Activated CD8-positive, alpha-beta T cell treated with anti-CD3 and anti-CD28 coated beads, Interleukin-2, amount 10 ng/mL, durations not matched to agents 7 days and 5 days (primary cell): ENCODE measurements at regions not wholly inside any gene's neighbourhood (a gene's known extent, or its start where the extent isn't known, plus 50 kb on each side); places are given as distances from the start of the nearest gene placed in this dataset.

Source experiments
- ATAC-seq: fragments of 150-1000 bp; cut with Tn5 transposase; one replicate; pipeline ENCODE4 v1.10.0; 2021; ENCODE audit warnings: moderate library complexity
- CTCF ChIA-PET: fragments of 350-600 bp; sonication (Branson Sonifier 250); formaldehyde crosslinking; loops from one replicate; lab custom pipeline; 2021; ENCODE audit warnings: antibody characterized with exemption; lab: Charles Lee
- POLR2A ChIA-PET: fragments of 350-600 bp; sonication (Branson Sonifier 250); formaldehyde crosslinking; loops from one replicate; lab custom pipeline; 2021; ENCODE audit warnings: antibody characterized with exemption; lab: Charles Lee
- DNase-seq: peaks from one replicate; pipeline ENCODE4 v3.0.0-alpha.2; 2020
- H3K27ac Mint-ChIP-seq: one replicate; pipeline ENCODE4 v1.8.0; 2021; ENCODE audit warnings: mild to moderate bottlenecking, mixed read lengths
- H3K27me3 Mint-ChIP-seq: one replicate; pipeline ENCODE4 v1.8.0; 2021; ENCODE audit warnings: low read depth, mixed read lengths
- H3K36me3 Mint-ChIP-seq: one replicate; pipeline ENCODE4 v1.8.0; 2021; ENCODE audit warnings: low read depth, mixed read lengths
- H3K4me1 Mint-ChIP-seq: one replicate; pipeline ENCODE4 v1.8.0; 2021; ENCODE audit warnings: low read depth, mixed read lengths
- H3K4me3 Mint-ChIP-seq: one replicate; pipeline ENCODE4 v1.8.0; 2021; ENCODE audit warnings: mild to moderate bottlenecking, mixed read lengths
- H3K9me3 Mint-ChIP-seq: one replicate; pipeline ENCODE4 v1.8.0; 2022; ENCODE audit warnings: mixed read lengths; ENCODE audit not compliant: insufficient read depth

DNA sequence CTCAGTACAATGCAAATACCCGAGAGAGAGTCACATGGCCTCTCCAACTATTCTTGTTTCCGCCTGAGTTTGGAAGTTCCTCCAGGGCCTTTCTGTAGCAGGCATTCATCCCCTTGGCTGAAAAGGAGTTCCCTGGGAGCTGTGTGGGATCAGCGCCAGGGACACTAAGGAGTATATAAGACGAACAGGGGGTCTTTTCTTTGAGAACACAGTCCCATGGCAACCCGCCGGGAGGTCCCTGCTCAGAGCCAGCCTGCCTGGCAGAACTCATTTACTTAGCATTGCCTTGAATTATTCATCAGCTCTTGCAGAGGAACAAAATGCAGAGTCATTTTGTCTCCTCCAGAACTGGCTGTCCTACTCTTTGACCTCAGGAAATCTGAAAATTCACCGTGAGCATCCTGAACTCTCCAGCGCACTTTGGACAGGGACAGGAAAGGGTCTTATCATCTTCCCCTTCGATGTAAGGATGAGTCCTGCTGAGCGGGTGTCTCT lies 120.4 kb upstream of the OSMR start:
- no peaks in the 10 kb centered on the region for H3K36me3 Mint-ChIP-seq
- ATAC-seq (no peak), DNase-seq (no peak)
- ChIA-PET CTCF (no interaction called here), POLR2A (no interaction called here)
- H3K27ac Mint-ChIP-seq, result no peak overlapping the region
- H3K4me3 Mint-ChIP-seq, result no peak overlapping the region
- no peaks in the 10 kb centered on the region for H3K4me1 Mint-ChIP-seq
- no peaks in the 10 kb centered on the region for H3K9me3 Mint-ChIP-seq
- peaks cover 5% of the 10 kb centered on the region for H3K27me3 Mint-ChIP-seq

DNA sequence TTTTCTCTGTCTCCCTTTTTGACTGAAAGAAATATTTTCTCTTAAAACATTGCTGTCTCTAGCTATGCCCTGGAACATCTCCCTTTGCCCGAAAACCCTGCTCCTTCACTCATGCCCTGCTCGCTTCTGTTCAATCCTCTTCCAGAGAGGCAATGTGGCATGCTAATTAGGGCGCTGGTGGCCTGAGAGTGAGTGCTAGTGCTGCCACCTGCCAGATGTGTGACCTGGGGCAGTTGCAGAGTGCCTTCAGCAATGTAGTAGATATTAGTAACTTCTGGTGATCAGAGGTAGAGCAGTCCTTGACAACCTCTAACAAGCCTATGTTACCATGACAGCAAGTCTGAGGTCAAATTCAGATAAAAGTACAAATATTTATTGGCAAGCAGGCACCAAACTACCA lies 119.5 kb upstream of the OSMR start:
- POLR2A ChIA-PET, result no interaction called here
- H3K27ac Mint-ChIP-seq, result no peak overlapping the region
- no peaks in the 10 kb centered on the region for H3K4me1 Mint-ChIP-seq
- CTCF ChIA-PET, result no interaction called here
- no peak overlapping the region for H3K4me3 Mint-ChIP-seq
- no peaks in the 10 kb centered on the region for H3K9me3 Mint-ChIP-seq
- ATAC-seq (no peak), DNase-seq (no peak)
- no peaks in the 10 kb centered on the region for H3K27me3 Mint-ChIP-seq
- no peaks in the 10 kb centered on the region for H3K36me3 Mint-ChIP-seq

DNA sequence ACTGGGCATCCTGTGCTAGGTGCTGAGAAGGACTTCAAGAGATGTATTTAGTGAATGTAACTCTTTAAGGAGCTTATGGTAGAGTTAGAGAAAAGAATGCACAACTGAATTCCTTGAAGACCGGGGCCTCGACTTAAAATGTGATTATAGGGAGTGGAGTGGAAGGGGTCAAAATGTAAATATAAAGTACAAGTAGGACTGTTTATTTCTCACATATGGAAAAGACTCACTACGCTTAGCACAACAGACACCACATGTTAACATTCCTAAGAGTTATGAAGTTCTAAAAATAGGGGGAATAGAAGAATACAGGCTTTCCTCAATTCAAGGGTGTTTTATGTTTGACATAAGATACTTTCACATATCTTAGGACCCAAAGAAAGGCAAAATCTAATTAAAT lies 117.8 kb upstream of the OSMR start:
- Mint-ChIP-seq H3K27ac (no peak overlapping the region), H3K36me3 (no peaks in the 10 kb centered on the region), H3K4me3 (no peak overlapping the region), H3K4me1 (no peaks in the 10 kb centered on the region), H3K27me3 (no peaks in the 10 kb centered on the region), H3K9me3 (no peaks in the 10 kb centered on the region)
- ATAC-seq, result no peak
- no peak for DNase-seq
- POLR2A ChIA-PET, result no interaction called here
- CTCF ChIA-PET, result no interaction called here

DNA sequence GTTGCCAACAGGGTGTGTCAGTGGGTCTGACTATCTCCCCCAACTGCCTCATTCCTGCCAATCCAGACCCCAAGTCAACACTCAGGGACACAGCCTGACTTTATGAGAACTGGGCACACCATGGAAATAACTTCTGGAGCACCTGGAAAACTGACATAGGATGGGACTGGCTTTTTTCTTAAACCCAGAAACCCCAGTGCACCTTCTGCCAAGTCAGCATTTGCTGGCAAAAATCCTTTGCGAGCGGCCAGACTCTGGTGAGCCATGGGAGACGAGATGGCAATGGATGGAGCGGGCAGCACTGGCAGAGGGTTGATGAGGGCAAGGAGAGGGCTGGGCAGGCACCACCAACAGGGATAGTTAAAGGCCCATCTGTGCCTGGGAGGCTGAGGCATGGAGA lies 114.4 kb upstream of the OSMR start:
- no peak for ATAC-seq

DNA sequence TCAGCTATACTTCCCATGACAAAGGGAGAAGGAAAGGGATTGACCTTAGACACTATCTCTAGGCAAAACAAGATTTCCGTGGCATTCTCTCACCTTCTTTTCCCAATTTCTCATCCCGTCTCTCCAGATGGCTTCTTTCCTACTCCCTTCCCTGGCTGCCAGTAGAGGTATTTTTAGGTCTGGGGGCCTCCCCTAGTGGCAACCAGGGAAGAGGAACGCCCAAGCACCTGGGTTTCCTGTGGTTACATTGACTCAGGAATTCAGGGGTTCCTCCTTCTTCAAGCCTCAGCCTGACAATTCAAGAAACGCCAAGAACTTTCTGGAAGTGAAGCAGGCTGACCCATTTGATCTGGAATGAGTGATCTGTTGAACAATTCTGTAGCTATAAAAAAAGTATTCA lies 111.5 kb upstream of the OSMR start:
- no peak overlapping the region for H3K27ac Mint-ChIP-seq
- no peaks in the 10 kb centered on the region for H3K27me3 Mint-ChIP-seq
- H3K4me3 Mint-ChIP-seq, result no peak overlapping the region
- ChIA-PET CTCF (no interaction called here), POLR2A (no interaction called here)
- no peak for DNase-seq
- H3K36me3 Mint-ChIP-seq, result no peaks in the 10 kb centered on the region
- ATAC-seq, result no peak
- H3K4me1 Mint-ChIP-seq, result no peaks in the 10 kb centered on the region
- no peaks in the 10 kb centered on the region for H3K9me3 Mint-ChIP-seq

More for the DNA sequence above, 114.4 kb upstream of the OSMR start:
- no peak overlapping the region for H3K4me3 Mint-ChIP-seq
- H3K4me1 Mint-ChIP-seq, result no peaks in the 10 kb centered on the region
- H3K9me3 Mint-ChIP-seq, result no peaks in the 10 kb centered on the region
- ChIA-PET CTCF (no interaction called here), POLR2A (no interaction called here)
- DNase-seq, result no peak
- H3K27me3 Mint-ChIP-seq, result no peaks in the 10 kb centered on the region
- H3K36me3 Mint-ChIP-seq, result no peaks in the 10 kb centered on the region
- no peak overlapping the region for H3K27ac Mint-ChIP-seq

DNA sequence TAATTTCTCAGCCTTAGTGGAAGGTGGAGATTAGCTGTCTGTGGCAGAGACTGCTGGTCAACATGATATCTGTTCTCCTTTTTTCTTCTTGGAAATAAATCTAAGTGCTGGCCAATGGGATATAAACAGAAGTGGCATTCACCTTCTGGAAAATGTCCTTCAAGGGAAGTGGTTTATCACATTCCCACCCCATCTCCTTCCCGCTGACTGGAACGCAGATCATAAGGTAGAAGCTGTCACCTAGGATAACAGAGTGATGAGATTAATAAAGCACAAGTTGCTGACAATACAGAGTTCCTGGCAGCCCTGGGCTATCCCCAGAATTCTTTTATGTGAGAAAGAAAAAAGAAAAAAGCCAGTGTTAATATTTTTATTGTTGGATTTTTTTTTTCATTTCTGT lies 109.7 kb upstream of the OSMR start:
- DNase-seq, result no peak
- Mint-ChIP-seq H3K27ac (no peak overlapping the region), H3K27me3 (no peaks in the 10 kb centered on the region), H3K4me3 (no peak overlapping the region), H3K4me1 (no peaks in the 10 kb centered on the region), H3K36me3 (no peaks in the 10 kb centered on the region), H3K9me3 (no peaks in the 10 kb centered on the region)
- CTCF ChIA-PET, result interaction anchor here (1.0 kb wide), 1 partner anchor 640 kb away, joined by 3 read pairs; no protein-coding TSS in a partner anchor
- no peak for ATAC-seq
- POLR2A ChIA-PET, result no interaction called here

DNA sequence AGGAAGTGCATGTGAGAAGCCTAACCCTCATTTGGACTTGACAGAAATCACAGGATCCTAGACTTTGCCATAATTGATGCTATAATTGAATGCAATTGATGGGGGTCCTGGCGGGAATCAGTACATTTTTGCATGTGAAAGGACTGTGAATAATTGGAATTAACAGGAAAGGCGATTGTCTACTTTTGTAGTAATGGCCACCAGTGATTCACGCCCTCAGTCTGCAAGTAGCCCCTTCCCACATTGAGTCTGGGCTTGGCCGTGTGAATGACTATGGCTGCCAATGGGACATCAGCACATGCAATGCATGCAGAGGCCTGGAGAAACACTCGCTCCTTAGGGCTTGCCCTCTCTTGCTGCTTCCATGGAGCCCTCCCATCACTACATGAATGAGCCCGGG lies 107.8 kb upstream of the OSMR start:
- H3K9me3 Mint-ChIP-seq, result no peaks in the 10 kb centered on the region
- POLR2A ChIA-PET, result no interaction called here
- no peak overlapping the region for H3K27ac Mint-ChIP-seq
- no peak for ATAC-seq
- H3K36me3 Mint-ChIP-seq, result no peaks in the 10 kb centered on the region
- CTCF ChIA-PET, result no interaction called here
- no peak overlapping the region for H3K4me3 Mint-ChIP-seq
- no peaks in the 10 kb centered on the region for H3K27me3 Mint-ChIP-seq
- no peaks in the 10 kb centered on the region for H3K4me1 Mint-ChIP-seq
- DNase-seq, result no peak

DNA sequence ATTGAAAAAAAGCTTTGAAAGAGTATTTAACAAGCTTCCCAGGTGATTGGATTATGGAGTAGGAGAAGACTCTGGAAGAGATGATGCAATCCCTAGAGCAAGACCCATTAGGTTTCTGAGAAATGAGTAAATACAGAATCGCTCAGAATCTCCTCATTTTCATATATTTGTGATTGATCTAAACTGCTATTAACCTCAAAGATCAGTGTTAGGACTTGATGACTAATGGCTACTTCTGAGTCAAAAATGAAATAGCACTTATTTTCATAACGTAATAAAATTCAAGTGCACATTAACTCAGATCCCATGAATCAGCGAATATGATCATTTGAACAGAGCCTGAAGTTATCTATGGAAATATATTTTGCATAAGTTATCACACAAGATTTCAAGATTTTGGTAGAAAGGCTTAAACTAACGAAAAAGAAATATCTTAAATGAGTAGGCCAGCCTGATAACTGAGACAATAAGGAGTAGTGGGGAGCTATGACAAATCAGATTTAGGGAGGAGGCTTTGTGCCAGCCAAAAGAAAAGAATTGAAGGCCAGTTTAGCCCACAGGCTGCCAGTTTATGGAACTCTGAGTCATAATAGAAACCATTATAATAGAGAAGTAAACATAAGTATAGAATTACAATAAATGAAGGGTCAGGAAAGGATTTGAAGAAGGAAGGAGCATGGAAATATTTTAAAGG lies 106.7 kb upstream of the OSMR start:
- ChIA-PET CTCF (no interaction called here), POLR2A (no interaction called here)
- Mint-ChIP-seq H3K4me3 (no peak overlapping the region), H3K36me3 (no peaks in the 10 kb centered on the region), H3K9me3 (peaks cover 6% of the 10 kb centered on the region), H3K27me3 (no peaks in the 10 kb centered on the region), H3K27ac (no peak overlapping the region), H3K4me1 (no peaks in the 10 kb centered on the region)
- ATAC-seq (no peak), DNase-seq (no peak)

DNA sequence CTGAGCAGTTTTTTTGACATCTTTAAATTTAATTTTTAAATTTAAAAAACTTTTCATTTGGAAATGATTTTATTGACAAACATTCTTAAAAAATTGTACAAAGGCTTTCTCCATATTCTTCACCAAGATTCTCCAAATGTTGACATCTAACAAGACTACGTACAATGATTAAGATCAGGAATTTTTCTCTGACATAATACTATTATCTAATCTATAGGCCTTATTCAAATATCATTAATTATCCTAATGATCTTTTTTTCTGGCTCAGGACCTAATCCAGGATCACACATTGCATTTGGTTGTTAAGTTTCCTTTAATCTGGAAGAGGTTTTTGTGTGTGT lies 106.1 kb upstream of the OSMR start:
- ATAC-seq, result no peak
- DNase-seq, result no peak
- peaks cover 6% of the 10 kb centered on the region for H3K9me3 Mint-ChIP-seq
- no peaks in the 10 kb centered on the region for H3K4me1 Mint-ChIP-seq
- H3K4me3 Mint-ChIP-seq, result no peak overlapping the region
- no peak overlapping the region for H3K27ac Mint-ChIP-seq
- no peaks in the 10 kb centered on the region for H3K36me3 Mint-ChIP-seq
- H3K27me3 Mint-ChIP-seq, result no peaks in the 10 kb centered on the region
- ChIA-PET CTCF (no interaction called here), POLR2A (no interaction called here)

DNA sequence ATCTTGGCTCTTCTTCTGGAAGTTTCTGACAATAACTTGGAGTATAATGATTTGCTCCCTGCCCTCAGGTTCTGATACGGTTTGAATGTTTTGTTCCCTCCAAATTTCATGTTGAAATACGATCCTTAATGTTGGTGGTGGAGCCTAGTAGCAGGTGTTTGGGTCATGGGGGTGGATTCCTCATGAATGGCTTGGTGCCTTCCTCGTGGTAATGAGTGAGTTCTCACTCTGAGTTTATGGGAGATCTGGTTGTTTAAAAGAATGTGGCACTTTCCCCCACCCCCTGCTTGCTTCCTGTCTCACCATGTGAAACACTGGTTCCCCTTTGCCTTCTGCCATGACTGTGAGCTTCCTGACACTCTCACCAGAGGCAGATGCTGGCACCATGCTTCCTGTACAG lies 103.0 kb upstream of the OSMR start:
- ChIA-PET CTCF (no interaction called here), POLR2A (no interaction called here)
- Mint-ChIP-seq H3K27ac (no peak overlapping the region), H3K36me3 (no peaks in the 10 kb centered on the region), H3K27me3 (peaks cover 2% of the 10 kb centered on the region), H3K4me3 (no peak overlapping the region), H3K9me3 (peaks cover 6% of the 10 kb centered on the region), H3K4me1 (no peaks in the 10 kb centered on the region)
- DNase-seq (no peak), ATAC-seq (no peak)

DNA sequence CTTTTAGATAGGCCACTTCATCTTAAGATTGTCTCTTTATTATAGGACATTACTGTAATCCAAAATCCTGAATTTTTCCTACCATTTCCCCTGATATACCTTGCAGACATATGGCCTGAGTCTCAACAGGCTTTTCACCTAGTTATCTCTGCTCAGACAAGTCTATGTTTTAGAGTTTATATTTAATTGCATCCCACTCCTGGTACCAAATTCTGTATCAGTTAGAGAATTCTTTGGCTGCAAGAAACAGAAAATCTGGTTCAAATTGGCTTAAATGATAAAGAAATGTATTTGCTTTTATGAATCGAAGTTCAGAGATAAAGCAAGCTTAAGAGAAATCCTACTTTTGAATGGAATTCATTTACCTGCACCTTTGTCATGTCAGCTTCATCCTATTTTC lies 102.2 kb upstream of the OSMR start:
- ChIA-PET CTCF (no interaction called here), POLR2A (no interaction called here)

DNA sequence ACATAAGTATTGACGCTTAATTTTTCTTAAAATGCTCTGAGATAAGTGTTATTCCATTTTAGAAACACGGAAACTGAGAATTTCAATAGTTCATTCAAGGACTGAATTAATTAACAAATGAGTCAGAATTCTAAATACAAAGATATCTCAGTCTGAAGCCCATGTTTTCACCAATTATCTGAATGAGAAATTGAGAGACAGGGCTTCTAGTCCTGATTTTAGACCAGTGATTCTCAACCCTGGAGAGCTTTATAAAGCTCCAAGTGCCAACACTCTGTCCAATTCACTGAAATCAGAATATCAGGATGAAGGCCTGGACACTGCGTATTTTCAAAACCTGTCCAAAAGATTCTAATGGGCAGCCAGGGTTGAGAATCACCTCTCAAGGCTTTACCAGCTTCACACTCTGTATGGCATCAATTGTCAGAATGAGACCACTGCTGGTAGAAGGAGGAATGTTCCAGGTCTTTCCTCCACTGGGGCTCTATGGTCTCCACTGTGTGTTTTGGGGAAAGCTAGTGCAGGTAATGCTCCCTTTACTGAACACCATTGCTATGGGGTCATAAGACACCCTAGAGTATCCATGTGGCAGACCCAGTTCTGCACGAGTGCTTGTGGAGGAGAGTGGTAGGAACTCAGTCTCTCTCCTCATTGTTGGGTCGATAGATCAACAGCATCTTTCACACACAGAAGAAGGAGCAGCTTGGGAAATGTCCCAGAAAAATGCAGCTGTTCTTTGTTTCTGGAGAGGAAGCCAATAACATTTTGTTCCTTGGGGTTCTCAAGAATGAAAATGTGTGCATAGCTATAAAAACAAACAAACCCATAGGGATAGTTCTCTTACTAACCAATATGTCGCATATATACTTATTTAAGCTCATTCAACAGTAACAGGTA lies 99.7 kb upstream of the OSMR start:
- ChIA-PET CTCF (no interaction called here), POLR2A (interaction anchor here (0.6 kb wide), 1 partner anchor 402 kb away, joined by 3 read pairs; no protein-coding TSS in a partner anchor)
- ATAC-seq, result no peak
- Mint-ChIP-seq H3K36me3 (no peaks in the 10 kb centered on the region), H3K4me3 (no peak overlapping the region), H3K4me1 (no peaks in the 10 kb centered on the region), H3K27ac (no peak overlapping the region), H3K27me3 (peaks cover 2% of the 10 kb centered on the region), H3K9me3 (peaks cover 6% of the 10 kb centered on the region)
- no peak for DNase-seq

More for the DNA sequence above, 102.2 kb upstream of the OSMR start:
- no peak overlapping the region for H3K27ac Mint-ChIP-seq
- DNase-seq (no peak), ATAC-seq (no peak)
- H3K4me1 Mint-ChIP-seq, result no peaks in the 10 kb centered on the region
- peaks cover 6% of the 10 kb centered on the region for H3K9me3 Mint-ChIP-seq
- peaks cover 2% of the 10 kb centered on the region for H3K27me3 Mint-ChIP-seq
- H3K4me3 Mint-ChIP-seq, result no peak overlapping the region
- no peaks in the 10 kb centered on the region for H3K36me3 Mint-ChIP-seq
